ENCODE measurements at regions not wholly inside any gene's neighbourhood (a gene's known extent, or its start where the extent isn't known, plus 50 kb on each side); places are given as distances from the start of the nearest gene placed in this dataset.

- DNase-seq (ENCODE audit: low read depth), result no peak
Measured at GRCh38 chr22:48715511-48715910, 1112.2 kb downstream of the BRD1 start.

- DNase-seq (ENCODE audit: low read depth), result no peak
Measured at GRCh38 chr22:48714231-48714630, 1113.4 kb downstream of the BRD1 start.

GRCh38 chr22:48713272-48714205, 1114.1 kb downstream of the BRD1 start:
- peak; percentile 66 for DNase-seq (ENCODE audit: low read depth)

- DNase-seq (ENCODE audit: low read depth), result no peak
Measured at GRCh38 chr22:48712558-48713271, 1115.0 kb downstream of the BRD1 start.

GRCh38 chr22:48711669-48712068, 1116.0 kb downstream of the BRD1 start:
- DNase-seq (ENCODE audit: low read depth), result no peak

- DNase-seq (ENCODE audit: low read depth), result no peak
Measured at GRCh38 chr22:48711031-48711431, 1116.6 kb downstream of the BRD1 start.

GRCh38 chr22:48710410-48710809, 1117.3 kb downstream of the BRD1 start:
- no peak for DNase-seq (ENCODE audit: low read depth)

- DNase-seq (ENCODE audit: low read depth), result no peak
Measured at GRCh38 chr22:48709976-48710375, 1117.7 kb downstream of the BRD1 start.

- DNase-seq (ENCODE audit: low read depth), result no peak
Measured at GRCh38 chr22:48709453-48709852, 1118.2 kb downstream of the BRD1 start.

- DNase-seq (ENCODE audit: low read depth), result no peak
Measured at GRCh38 chr22:48708558-48709245, 1119.0 kb downstream of the BRD1 start.

- DNase-seq (ENCODE audit: low read depth), result no peak
Measured at GRCh38 chr22:48707763-48708557, 1119.7 kb downstream of the BRD1 start.

- no peak for DNase-seq (ENCODE audit: low read depth)
Measured at GRCh38 chr22:48706934-48707762, 1120.5 kb downstream of the BRD1 start.

- no peak for DNase-seq (ENCODE audit: low read depth)
Measured at GRCh38 chr22:48705917-48706605, 1121.6 kb downstream of the BRD1 start.

- DNase-seq (ENCODE audit: low read depth), result no peak
Measured at GRCh38 chr22:48705159-48705916, 1122.3 kb downstream of the BRD1 start.

- DNase-seq (ENCODE audit: low read depth), result no peak
Measured at GRCh38 chr22:48704335-48704734, 1123.3 kb downstream of the BRD1 start.

- DNase-seq (ENCODE audit: low read depth), result no peak
Measured at GRCh38 chr22:48703265-48703941, 1124.3 kb downstream of the BRD1 start.

GRCh38 chr22:48702573-48703264, 1125.0 kb downstream of the BRD1 start:
- no peak for DNase-seq (ENCODE audit: low read depth)
